GM13976 (cell line): ENCODE measurements at regions not wholly inside any gene's neighbourhood (a gene's known extent, or its start where the extent isn't known, plus 50 kb on each side); places are given as distances from the start of the nearest gene placed in this dataset.

Source experiments
- DNase-seq: peaks from one replicate; pipeline ENCODE4 v3.0.0; 2012; ENCODE audit warnings: low spot score
- CTCF ChIP-seq: IDR thresholded peaks from 2 replicates; pipeline ENCODE4 v1.5.1; 2012; ENCODE audit warnings: borderline replicate concordance, mild to moderate bottlenecking; ENCODE audit not compliant: insufficient read depth; ENCODE audit errors: extremely low read depth, missing control alignments, control extremely low read depth
- in situ Hi-C: fragments of 300-500 bp; cut with MboI; formaldehyde crosslinking; loops from one replicate; pipeline ENCODE4 v1.12.0; 2022; ENCODE audit warnings: low sequenced_read_pairs, mixed read lengths, inconsistent platforms; ENCODE audit not compliant: unreplicated experiment

DNA sequence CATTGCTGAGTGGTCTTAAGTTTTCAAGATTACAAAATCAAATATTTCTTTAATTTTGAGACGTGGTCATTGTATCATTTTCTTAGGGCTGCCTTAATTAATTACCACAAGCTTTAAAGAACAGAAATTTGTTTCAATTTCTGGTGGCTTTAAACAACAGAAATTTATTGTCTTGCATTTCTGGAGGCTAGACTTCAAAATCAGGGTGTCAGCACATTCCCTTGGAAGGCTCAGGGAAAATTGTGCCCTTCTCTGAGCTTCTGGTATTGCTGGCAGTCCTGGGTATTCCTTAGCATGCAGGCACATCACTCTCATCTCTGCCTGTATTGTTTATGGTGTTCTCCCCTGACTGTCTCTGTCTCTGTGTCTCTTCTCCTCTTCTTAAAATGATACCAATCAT lies 76.0 kb upstream of the PCSK2 start:
- in situ Hi-C loops, result no loop called here
- no peak for DNase-seq
- no peak for TF ChIP-seq CTCF

GRCh38 chr20:17155401-17155800 lies 71.4 kb upstream of the PCSK2 start:
- no peak for TF ChIP-seq CTCF
- in situ Hi-C loops, result no loop called here
- no peak for DNase-seq

DNA sequence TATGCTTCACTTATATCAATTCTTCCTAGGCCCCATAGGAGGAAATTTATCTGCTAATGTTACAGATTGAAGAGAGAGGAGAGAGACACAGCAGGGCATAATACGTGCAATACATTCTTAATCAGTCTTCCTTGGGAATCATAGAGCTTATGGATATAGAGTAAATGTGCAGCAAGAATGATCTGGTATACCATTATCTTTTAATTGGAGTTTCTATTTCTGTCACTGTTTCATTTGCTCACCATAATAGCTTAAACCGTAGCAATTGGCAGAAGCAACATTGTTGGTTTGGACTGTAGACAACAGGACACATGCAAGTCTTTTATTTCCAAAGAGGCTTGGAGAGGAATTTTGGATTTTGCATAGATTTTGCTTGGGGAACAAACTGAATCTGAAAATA lies 68.1 kb upstream of the PCSK2 start:
- TF ChIP-seq CTCF, result no peak
- in situ Hi-C loops, result no loop called here
- DNase-seq, result no peak

DNA sequence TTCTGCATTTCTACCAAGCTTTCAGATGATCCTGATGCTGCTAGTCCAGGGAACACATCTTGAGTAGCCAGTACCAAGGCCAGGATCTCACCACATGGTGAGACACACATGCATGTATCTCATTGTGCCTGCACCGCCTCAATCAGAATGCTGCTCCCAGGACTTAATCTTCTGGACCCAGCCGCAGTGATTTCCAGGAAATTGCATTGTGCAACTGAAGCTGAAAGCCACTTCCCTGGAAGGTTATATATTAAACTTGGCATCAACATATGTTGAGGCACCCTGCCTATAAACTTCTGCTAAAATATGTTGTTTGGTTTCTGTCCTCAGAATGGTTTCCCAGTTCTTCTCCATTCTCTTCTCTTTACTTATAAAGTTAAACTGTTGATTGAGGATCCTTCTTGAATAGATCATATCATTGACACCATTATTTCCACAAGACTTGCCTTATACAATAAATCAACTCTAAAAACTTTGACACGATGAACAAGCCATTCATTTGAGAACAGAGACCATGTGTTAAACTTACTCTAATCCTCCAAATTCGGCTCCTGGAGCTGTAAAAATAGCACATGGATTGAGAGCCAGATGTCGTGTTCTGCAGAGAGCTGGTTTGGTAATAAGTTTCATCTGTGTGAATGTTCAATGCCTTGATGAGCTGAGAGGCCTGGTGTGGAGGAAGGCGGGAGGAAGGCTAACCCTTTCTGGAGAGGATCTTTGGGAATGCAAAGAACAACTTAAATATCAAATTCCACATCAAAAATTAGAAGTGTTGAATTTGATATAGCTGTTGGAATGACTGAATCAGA lies 65.0 kb upstream of the PCSK2 start:
- in situ Hi-C loops, result no loop called here
- no peak for TF ChIP-seq CTCF
- DNase-seq, result no peak

DNA sequence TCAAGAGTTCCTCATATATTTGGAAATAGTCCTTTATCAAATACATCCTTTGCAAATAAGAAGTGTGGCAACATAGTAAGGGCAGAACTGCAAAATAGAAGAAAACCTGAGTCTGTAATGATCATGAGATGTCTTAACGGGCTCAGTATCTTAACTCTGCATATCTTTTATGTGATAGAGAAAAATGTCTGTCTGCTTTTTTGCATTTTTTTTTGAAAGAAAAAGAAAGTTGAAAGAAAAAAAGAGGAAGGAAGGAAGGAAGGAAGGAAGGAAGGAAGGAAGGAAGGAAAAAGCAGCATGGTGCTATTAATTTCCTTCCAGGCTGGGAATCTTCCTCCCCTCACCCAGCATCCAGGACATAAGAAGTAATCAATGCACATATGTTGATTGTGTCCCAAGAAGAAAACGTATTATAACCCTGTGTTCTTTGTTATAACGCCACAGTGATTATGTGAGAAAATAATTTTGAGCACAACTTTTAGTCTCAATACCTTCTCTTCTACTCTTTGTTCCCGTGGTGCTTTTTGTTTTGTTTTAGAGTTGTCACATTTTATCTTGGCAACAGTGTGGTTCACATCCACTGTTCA lies 58.7 kb upstream of the PCSK2 start:
- in situ Hi-C loops, result no loop called here
- DNase-seq, result no peak
- no peak for TF ChIP-seq CTCF

DNA sequence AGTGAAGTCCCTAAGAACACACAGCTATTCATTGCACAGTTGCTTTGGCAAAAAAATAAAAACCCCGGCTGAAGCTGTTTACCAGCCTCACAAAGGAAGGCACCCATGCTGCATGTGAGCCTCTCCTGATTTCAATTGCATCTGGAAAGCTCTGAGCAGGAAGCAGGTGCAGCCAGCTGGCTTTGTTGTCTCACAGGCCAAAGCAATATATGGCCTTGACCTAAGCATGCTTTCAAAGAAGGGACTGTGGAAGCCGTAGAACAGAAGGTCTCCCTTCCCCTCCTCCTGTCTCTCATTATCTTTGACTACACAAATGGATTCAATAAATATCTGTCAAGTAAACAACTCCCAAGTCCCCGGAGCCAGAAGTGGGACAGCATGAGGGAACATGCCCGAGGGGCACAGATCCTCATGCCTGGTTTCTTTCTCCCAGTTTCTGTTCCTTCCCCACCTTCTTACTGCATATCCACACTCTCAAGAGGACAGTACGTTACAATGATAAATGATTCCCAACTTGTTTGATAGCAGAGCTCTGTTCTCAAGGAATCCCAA lies 57.2 kb upstream of the PCSK2 start:
- in situ Hi-C loops, result no loop called here
- no peak for TF ChIP-seq CTCF
- DNase-seq, result no peak
